AG10803 (cell line): ENCODE measurements at regions not wholly inside any gene's neighbourhood (a gene's known extent, or its start where the extent isn't known, plus 50 kb on each side); places are given as distances from the start of the nearest gene placed in this dataset.

Source experiments
- DNase-seq: peaks from one replicate; pipeline ENCODE4 v3.0.0; 2010; ENCODE audit warnings: low read depth
- H3K4me3 ChIP-seq: 2 replicates; pipeline ENCODE4 v1.5.1; 2011; ENCODE audit warnings: mild to moderate bottlenecking, low read length, control low read depth
- TF ChIP-seq, protein P1 (sequence below): conservative IDR thresholded peaks from 2 replicates; pipeline ENCODE4 v1.5.1; 2011; ENCODE audit warnings: mild to moderate bottlenecking, low read length, control low read depth, inconsistent platforms

DNA sequence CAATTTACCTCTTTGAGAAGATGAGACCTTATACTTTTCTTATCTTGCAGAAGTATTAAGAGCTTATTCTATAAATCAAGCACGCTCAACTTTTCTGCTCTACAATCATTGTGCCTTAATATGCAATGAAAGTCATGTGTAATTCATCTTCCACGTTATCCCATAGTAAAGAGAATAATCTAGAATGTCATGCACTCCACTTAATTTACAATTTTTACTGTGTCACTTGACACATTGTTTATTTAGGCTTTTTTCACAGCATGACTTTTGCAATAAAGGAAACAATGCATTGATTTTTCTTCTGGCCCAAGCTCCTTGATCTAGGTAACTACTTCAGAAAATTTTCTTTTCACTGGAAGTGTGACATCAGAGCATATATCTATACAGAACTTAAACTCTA lies 290.9 kb downstream of the HHIPL2 start:
- no peak for DNase-seq
- no peak overlapping the region for H3K4me3 ChIP-seq
- TF ChIP-seq, protein P1, sequence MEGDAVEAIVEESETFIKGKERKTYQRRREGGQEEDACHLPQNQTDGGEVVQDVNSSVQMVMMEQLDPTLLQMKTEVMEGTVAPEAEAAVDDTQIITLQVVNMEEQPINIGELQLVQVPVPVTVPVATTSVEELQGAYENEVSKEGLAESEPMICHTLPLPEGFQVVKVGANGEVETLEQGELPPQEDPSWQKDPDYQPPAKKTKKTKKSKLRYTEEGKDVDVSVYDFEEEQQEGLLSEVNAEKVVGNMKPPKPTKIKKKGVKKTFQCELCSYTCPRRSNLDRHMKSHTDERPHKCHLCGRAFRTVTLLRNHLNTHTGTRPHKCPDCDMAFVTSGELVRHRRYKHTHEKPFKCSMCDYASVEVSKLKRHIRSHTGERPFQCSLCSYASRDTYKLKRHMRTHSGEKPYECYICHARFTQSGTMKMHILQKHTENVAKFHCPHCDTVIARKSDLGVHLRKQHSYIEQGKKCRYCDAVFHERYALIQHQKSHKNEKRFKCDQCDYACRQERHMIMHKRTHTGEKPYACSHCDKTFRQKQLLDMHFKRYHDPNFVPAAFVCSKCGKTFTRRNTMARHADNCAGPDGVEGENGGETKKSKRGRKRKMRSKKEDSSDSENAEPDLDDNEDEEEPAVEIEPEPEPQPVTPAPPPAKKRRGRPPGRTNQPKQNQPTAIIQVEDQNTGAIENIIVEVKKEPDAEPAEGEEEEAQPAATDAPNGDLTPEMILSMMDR = no peak

DNA sequence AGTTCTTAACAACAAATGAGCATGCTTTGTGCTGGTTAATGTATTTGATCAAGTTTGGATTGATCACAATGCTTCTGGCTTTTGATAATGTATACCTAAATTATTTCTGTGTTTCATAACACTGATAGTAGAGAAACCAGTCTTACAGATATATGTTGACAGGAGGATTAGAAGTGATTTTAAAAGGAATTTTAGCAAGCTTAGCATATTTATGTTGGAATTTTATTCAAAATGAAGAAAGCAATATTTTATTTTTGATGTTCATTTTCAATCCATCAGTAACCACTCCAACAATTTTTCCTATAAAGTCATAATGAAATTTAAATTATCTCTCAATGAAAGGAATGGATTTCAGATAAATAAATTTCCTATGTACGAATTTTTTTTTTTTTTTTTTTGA lies 291.8 kb downstream of the HHIPL2 start:
- no peak overlapping the region for H3K4me3 ChIP-seq
- no peak for DNase-seq

DNA sequence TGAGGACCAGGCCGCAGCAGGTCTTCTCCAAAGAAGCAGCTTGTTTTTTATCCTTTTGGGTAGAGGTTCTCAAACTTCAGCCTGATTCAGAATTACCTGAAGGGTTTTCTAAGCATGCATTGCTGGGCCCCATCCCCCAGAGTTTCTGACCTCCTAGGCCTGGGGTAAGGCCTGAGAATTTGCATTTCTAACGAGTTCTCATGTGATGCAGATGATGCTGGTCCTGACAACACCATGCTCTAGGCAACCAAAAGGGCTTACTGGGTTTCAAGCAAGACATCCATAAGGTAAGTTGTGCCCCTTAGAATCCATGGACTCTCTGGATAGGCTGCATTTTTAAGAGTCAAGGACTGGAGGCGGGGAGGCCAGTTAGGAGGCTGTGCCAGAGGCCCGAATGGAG lies 295.1 kb downstream of the HHIPL2 start:
- no peak for DNase-seq
- H3K4me3 ChIP-seq = no peak overlapping the region
- TF ChIP-seq, protein P1 = no peak

More for the DNA sequence above, 291.8 kb downstream of the HHIPL2 start:
- TF ChIP-seq, protein P1 = no peak

DNA sequence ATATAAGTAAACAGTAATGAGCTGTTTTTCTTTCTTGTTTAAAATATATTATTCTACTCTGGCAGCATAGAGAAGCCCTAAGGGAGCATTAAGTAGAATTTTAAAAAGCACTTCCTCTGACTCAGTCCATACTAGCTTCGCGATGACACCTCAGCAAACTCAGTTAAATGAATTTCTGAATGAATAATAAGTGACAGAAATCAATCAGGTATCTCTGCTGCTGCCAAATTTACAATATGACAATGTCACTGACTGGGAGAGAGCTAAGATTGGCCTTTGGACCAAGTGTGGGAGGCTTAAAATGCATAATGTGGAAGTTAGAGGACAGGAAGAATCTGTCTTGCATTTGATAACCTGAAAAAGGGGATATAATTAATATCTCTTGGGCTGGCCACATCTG lies 296.1 kb downstream of the HHIPL2 start:
- TF ChIP-seq, protein P1 = no peak
- no peak for DNase-seq
- no peak overlapping the region for H3K4me3 ChIP-seq

DNA sequence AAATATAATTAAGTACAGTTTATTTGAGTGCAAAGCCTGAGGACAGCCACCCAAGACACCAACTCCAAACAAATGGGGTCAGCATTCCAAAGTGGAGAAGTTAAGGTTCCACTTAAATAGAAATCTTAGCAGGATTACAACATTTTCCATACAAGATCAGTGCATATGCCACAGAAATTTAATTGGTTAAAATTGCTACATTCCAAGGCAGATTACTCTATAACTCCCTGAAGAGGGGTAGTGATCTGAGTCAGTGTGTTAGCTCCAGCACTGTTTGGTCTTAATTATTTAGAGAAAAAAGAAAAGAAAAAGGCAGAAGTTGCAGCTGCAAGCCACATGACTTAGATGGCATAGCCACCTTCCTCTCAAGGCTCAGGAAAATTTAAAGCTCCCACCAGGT lies 297.5 kb downstream of the HHIPL2 start:
- TF ChIP-seq, protein P1 = no peak
- DNase-seq = peak; percentile 81
- H3K4me3 ChIP-seq = no peak overlapping the region

DNA sequence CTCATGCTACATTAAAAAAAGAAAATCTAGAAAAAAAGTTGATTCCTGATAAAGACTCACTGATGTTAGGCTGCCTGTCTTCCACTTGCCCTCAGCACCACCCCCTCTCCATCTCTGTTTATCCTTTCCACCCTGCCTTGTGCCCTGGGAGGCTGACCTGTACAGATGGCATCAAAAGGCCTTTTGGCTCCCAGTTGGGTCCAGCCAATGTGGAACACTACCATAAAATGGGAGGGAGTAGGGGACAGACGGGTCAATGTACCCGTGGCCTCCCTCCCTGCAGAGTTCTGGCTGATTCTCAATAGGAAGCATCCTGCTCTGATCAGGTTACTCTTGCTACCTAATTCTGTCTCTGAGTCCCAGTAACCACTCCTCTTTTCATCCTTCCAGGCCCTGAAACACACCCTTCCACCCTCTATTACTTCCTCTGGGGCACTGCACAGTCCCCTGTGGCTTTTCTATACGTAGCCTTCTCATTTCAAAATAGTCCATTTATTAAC lies 300.0 kb downstream of the HHIPL2 start:
- TF ChIP-seq, protein P1 = no peak
- H3K4me3 ChIP-seq = no peak overlapping the region
- DNase-seq = no peak

DNA sequence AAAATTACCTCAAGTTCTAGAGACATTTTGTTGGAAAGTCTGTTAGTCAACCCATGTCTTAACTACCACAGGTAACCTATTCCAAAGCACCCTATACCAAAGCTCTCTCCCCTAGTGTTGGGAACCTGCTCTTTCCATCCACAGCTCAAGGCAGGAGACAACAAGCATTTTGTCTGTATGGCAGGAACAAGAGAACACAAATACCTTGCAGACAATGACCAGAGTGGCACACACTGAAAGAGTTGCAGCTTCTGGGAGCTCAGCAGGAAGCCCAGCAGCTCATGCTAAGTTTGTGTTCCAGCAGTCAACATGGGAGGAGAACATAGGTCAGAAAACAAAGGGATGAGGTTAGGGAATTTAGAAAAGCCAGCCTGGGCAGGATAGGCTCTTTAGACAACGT lies 300.8 kb downstream of the HHIPL2 start:
- H3K4me3 ChIP-seq = no peak overlapping the region
- no peak for DNase-seq
- TF ChIP-seq, protein P1 = no peak
